Astrocyte of the hippocampus (primary cell): ENCODE measurements at regions not wholly inside any gene's neighbourhood (a gene's known extent, or its start where the extent isn't known, plus 50 kb on each side); places are given as distances from the start of the nearest gene placed in this dataset.
"Not testable (repeated sequence)": the region's sequence is repeated elsewhere in the genome, so short reads cannot be mapped to it uniquely, and the experiment has no call there.

Experiments used
- DNase-seq: peaks from one replicate; pipeline ENCODE4 v3.0.0; 2011; ENCODE audit warnings: low read depth, low spot score

DNA sequence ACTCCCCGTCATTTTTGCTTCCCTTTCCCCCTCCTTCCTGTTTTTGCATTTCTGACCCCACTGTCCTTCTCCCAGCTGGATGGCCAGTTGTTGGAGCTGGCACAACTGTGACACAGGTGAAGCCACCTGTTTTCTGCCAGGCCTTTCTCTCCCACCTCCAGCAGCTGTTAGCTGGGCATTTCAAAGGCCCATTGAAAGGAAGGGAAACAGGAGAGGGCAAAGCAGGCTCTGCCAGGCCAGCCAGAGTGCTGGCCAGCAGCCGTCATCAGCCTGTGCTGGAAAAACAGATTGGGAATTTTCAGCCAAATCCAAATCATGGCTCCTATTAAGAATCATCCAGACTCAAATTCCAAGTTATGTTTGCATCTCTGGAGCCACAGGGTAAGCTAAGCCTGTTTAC is 155.2 kb upstream of the C2CD4B start:
- DNase-seq = no peak

DNA sequence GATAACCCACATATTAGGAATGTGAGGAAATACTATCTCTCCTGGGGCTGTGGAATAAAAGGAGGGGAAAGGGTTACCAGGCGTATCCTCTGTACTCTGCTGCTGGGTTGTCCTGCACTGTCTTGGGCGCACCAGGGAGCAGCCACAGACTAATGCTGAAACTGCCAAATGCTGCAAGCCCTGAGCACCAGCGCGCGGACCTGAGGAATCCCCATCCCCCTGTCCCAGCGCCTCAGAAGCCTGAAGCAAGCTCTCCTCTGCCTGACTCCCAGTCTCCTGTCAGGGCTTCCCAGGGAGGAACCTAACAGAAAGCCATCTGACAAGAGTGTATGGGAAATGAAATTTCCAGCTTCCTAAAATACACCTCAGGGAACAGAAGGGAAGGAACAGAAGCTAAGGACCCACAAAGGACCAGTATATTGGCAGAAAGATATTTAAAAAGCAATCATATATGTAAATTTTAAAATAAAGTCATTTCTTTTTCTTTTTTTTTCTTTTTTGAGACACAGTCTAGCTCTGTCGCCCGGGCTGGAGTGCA is 158.3 kb upstream of the C2CD4B start:
- DNase-seq = no peak

DNA sequence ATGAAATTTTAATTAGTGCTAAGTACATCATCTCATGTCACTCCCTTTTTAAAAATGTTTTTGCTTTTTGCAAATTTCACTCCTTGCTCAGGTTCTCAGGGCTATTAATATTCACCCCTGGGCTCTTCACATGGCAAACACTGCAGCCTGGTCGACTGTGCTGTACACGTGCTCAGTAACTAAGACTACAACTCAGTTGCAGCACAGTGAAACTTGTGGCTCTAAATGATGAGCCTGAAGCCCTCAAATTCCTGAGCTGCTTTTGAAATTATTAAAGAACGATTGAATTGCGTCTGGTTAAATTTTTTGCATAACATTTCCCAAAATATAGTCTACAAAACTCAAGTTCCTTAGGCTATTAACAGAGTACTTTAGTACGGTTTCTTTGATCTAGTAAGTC is 159.3 kb upstream of the C2CD4B start:
- DNase-seq = peak; percentile 5

DNA sequence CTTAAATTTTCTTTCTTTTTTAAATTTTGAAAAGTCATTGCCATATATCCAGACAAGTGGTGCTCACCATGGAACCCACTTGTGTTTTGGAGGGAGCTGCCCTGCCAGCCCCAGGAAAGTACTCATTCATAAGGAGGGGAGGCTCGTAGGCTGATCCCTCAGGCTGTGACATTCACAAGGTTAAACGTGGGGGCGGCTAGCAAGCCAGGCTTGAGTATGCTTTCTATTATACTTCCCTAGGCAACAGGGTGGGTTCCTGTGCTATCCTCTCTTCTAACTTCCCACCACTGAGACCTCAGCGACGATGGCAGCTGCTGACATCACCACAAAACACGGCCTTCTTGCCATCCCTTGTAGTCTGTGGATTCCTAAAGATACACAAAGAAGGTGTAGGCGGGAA is 160.5 kb upstream of the C2CD4B start:
- no peak for DNase-seq

DNA sequence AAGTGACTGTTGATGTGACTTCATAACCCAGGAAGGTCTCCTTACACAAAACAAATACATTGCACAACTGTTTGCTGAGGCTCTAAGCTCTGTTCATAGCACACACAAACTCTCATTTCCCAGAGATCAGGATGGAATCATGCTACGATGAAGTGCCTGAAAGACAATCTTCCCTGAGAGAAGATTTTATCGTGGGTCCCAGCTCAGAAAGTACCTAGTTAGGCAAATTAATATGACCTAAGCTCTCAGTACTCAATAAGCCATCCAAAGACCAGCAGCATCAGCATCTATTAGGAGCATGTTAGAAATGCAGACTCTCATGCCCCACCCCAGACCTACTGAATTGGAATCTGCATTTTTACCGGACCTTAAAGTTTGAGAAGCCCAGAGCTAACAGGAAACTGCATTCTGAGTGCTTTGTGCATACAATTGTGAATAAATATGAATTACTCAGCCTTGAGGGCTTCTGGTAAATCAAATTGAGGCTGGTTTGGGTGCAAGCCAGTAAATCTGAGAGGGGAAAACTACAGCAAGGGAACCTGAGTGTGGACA is 161.5 kb upstream of the C2CD4B start:
- no peak for DNase-seq

DNA sequence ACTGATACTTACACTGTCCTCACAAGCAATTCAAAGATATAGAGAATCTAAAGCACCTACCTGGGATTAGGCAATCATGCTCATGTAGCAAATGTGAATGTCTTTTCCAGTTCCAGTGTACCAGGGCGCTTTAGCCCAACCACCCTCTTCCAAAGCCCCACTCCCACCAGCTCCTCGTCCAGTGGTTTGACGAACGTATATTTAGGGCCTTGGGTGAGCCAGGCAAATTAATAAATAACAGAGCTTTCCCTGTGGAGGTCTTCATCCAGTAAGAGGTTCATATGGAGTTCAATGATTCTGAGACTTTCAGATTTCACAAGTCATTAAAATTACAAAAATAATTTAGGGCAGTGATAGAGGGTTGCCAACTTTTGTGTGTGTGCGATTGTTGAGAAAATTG is 162.3 kb upstream of the C2CD4B start:
- DNase-seq = no peak

DNA sequence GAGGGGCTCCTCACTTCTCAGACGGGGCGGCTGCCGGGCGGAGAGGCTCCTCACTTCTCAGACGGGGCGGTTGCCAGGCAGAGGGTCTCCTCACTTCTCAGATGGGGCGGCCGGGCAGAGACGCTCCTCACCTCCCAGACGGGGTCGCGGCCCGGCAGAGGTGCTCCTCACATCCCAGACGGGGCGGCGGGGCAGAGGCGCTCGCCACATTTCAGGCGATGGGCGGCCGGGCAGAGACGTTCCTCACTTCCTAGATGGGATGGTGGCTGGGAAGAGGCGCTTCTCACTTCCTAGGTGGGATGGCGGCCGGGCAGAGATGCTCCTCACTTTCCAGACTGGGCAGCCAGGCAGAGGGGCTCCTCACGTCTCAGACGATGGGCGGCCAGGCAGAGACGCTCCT is 167.4 kb upstream of the C2CD4B start:
- DNase-seq = not testable (repeated sequence)

DNA sequence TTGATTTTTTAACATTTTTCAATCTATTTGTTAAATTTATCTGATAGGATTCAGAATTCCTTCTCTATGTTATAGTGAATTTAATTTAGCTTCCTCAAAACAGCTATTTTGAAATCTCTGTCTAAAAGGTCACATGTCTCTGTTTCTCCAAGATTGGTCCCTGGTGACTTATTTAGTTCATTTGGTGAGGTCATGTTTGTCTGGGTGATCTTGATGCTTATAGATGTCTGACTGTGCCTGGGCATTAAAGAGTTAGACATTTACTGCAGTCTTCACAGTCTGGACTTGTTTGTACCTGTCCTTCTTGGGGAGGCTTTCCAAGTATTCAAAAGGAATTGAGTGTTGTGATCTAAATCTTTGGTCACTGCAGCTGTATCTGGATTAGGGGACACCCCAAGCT is 169.5 kb upstream of the C2CD4B start:
- no peak for DNase-seq

DNA sequence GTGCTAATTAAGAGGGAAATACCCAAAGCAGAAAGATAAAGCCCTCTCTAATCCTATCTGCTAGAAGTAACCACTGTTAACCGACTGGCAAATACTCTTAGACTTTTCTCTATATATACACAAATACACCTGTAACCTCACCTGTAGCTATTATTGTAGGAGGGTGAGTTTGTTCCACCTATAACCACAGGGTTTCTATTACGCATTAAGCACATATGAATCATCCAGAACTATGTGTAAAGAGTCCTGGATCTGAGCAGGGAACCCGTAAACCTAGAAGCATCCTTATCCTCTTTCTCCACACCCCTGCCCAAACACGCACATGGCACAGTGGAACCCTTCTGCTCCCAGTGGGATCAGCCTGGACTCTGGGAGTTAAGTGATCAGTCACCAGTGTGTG is 172.8 kb upstream of the C2CD4B start:
- DNase-seq = no peak

DNA sequence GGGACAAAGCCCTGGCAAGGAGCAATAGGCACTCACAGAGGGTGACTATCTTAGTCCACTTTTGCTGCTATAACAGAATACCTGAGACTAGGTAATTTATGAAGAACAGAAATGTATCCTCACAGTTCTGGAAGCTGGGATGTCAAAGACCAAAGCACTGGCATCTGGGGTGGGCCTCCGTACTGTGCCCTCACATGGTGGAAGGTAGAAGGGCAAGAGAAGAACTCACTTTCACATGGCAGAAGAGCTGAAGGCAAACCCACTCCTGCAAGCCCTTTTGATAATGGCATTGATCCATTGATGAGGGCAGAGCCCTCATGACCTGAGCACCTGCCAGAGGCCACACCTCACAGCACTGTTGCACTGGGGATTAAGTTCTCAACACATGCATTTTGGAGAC is 173.4 kb upstream of the C2CD4B start:
- no peak for DNase-seq

DNA sequence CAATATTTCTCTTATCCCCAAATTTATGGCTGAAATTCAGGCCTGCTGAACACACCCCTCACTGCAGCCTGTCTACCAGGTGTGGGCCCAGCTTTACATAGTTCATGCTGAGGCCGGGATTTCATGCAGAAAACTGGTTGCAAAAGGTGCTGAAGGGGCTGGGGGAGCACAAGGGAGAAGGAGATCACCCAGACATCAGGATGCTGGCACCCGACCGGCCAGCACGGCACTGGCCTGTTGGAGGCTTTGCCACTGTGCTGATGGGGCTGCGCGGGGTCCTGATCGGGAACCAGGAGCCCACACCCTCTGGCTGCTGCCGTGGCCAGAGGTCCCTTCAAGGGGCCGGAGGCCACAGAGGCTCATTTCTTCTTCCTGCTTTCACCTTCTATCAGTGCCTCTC is 177.9 kb upstream of the C2CD4B start:
- no peak for DNase-seq

DNA sequence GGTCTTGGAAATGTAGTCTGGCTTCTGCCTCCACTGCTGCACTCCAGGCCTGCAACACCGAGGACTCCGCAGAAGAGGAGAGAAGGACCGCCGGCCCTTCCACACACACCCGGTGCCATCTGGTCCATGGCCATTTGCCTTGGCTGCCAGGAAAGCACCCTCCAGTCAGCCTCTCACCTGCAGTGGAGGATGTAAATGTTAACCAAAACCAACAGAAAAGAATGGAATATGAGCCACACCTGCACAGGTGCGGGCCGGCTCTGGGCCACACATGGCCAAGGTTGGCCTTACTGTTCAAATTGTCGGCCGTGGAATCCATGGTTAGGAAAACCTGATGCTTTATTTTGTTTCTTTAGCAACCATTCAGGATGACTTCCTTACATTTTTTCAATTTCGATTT is 178.3 kb upstream of the C2CD4B start:
- DNase-seq = no peak

DNA sequence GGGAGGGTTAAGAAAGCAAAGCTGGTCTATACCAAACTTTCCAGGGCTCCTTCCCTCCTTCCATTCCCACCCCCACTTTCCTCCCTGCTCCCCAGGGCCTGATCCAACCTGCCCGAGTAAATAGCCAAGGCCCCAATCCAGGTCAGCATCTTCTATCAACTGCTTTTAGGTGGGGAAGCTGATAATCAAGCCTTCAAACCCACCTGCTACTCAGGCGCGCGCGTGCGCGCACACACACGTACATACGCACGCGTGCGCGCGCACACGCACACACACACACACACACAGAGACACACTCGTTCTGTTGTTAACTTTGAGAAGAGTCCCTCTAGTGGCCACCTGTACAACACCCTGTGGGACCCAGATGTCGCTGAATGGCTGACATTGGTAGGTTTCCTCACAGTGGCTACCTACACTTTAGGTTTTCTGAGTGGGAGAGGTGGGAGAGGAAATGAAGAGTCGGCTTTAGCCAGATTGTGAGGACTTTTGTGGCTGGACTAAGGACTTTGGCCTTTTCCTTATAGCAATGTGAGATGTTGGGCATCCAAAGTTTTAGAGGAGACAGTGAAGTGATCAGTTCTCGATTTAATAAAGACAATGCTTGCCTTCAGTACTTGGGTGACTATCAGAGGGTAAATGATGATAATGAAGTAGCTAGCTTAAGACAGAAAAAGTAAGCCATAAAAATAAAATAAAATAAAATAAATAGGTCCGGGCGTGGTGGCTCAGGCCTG is 179.9 kb upstream of the C2CD4B start:
- DNase-seq = peak; percentile 62

DNA sequence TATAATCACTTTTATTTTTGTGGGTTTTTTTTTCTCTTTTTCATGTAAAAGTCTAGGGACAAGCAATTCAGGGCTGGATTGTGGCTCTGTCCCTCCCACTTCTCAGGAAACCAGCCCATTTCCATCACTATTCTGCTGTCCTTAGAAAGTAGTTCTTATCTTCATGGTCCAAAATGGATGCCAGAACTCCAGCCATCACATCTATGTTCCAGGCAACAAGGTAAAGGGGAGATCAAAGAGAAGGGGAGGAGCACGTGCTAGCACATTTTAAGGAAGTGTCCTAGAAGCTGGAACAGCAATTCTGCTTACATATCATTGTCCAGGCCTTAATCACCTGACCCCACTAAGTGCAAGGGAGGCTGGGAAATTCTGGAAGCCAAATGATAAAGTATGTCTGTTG is 181.1 kb upstream of the C2CD4B start:
- DNase-seq = no peak

DNA sequence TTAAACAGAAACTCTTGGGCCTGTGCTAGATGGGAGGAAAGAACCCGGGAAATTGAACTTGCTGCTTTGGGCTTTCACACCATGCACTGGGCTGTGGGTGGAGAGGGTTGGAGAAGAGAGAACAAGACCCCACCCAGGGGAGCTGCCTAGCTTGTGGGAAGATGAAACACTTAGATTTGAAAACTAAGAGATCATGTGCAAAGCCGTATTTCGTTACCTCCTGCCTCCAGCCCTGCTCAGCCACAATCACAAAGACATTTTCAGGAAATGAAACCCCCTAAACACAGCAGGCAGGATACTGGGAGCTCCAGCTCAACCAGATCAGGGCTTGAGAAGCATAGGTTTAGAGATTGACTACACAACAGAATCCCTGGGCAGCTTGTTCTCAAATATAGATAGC is 183.0 kb upstream of the C2CD4B start:
- DNase-seq = no peak

DNA sequence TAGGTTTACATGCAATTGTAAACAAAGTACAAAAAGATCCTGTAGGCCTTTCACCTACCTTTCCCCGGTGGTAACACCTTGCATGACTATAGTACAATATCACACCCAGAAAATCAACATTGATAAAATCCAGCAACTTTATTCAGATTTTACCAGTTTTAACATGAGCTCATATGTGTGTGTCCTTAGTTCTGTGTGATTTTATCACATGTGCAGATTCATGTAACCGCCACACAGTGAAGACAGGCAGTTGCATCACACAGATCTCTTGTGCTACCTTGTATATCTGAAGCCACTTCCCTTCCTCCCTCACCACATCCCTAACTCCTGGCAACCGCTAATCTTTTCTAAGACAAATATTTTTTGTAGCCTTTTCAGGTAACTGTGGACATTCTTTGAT is 183.5 kb upstream of the C2CD4B start:
- DNase-seq = no peak

DNA sequence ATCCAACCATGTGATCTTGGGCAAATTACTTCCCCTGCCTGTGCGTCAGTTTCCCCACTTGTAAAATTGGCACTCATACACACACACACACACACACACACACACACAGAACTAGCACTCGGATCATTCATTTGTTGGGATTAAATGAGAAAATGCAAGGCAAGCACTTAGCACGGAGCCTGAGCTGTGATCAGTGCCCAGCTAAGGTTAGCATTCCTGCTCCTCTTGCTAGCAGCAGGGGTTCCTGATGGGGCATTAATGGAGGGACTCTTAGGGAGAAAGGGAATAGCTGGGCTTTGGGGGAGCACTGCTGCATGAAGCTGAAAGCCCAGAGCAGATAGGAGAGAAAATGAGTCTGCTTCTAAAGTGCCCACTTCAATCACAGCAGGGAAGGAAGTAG is 187.7 kb upstream of the C2CD4B start:
- no peak for DNase-seq

DNA sequence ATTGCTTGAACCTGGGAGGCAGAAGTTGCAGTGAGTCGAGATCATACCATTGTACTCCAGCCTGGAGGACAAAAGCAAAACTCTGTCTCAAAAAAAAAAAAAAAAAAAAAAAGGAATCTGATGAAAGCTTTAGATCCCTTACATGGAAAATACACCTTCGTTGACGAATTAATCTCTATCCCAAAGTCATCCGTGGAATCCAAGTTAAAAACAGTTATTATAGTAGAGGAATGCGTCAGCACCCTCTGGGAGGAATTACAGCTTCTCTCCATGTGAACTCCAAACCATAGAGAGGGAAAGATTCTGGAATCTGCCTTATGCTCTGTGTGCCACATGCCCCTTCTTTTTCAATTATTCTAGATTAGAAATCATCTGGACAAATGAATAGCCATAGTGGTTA is 192.3 kb upstream of the C2CD4B start:
- DNase-seq = no peak

DNA sequence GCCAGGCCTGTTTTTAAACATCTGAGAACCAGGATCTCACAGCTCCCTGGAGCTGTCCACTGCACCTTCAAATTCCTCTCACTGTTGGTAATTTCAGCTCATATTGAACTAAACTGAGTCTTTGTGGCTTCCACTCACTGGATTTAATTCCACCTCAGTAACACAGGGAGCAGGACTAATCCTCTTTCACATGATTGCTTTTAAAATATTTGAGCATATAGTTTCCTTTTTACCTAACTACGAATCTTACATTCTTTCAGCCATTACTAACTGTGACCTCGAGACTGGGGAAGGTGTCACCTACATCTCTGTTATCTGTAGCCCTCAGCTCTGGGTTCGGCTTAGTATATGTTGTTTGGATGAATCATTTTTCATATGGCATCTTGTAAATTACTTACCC is 194.3 kb upstream of the C2CD4B start:
- peak; percentile 31 for DNase-seq

DNA sequence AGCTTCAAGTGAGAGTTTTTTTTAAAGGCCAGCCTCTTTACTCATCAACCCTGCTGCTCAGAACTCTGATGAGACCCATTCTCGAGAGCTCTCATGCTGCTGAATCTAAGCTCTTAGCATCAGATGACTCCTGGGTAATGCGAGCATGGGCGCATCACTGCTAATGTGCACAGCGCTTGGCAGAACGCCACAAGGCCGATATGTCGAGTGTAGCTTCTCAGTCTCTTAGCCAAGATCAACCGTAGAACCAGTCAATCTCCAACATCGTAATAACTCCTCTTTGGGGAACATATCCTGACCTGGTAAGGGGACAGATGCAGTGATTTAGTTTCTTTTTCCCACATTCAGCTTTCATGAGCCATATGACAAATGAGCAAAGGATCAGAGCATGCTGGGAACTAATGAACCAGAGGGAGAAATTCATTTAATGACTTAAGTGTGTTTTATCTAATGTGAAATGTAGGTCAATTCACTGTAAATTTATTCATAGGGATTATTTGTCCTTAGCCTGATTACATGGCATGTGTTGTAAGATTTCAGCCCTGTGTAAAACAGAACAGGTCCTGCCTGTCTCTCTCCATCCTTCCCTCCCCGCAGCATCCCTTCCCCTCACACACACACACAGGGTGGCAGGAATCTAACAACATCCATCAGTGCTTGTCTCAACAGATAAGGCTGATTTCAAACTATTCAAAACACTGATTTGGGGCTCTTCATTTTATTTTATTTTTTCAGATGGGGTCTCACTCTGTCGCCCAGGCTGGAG is 195.4 kb upstream of the C2CD4B start:
- DNase-seq = no peak

DNA sequence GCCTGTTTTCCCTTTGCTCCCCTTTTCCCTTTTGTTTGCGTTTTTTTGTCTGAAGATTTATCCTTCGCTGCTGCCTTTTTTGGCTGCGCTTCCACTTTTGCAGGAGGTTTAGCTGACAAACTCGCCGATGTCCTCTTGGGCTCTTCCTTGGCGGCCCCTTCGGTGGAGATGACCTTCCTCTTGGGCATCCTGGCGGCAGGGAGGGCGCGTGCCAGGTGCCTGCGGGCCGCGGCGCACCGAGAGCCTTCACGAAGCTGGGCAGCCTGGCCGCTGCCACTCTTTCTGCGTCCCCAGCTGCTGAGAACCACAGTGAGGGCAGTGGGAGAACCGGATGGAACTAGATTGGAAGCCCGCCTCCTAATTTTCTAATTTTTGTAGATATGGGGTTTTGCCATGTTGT is 197.1 kb upstream of the C2CD4B start:
- DNase-seq = no peak

DNA sequence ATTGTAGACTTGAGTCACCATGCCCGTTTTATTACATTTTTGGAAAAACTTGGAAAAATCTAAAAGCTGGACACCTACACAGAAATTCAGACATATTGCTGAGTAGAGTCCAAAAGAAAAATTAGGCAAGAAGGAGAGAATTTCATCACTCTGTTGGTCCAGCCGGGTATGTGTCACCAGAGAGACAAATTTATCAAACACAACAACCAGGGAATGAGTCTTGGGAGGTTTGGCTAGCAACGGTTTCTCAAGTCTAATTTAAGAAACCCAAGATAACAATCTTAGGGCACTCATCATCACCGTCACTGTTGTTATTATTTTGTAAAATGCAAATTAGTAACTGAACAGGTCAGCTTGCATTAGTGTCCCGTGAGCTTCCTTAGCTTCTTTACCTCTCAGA is 197.5 kb upstream of the C2CD4B start:
- DNase-seq = peak; percentile 30

DNA sequence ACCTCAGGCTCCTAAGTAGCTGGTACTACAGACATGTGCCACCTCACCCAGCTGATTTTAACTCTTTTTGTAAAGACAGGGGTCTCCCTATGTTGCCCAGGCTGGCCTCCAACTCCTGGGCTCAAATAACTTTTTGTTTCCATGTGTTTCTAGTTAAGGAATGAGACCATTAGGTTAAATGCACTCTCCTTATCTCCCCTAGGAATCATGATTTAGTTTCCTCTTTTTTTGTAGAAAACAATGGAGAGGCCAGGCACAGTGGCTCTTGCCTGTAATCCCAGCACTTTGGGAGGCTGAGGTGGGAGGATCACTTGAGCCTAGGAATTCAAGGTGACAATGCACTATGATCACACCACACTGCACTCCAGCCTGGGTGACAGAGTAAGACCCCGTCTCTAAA is 198.8 kb upstream of the C2CD4B start:
- no peak for DNase-seq
